WTC11 (cell line): ENCODE measurements at regions not wholly inside any gene's neighbourhood (a gene's known extent, or its start where the extent isn't known, plus 50 kb on each side); places are given as distances from the start of the nearest gene placed in this dataset.

ENCODE experiments used
- ATAC-seq: fragments of 200-7000 bp; cut with Tn5 transposase; 2 replicates; pipeline ENCODE4 v1.10.0; 2021; ENCODE audit warnings: mild to moderate bottlenecking, moderate library complexity
- CTCF ChIA-PET: fragments of 300-600 bp; sonication (Branson Sonifier 250); formaldehyde crosslinking; loops from one replicate; lab custom pipeline; 2021; ENCODE audit warnings: antibody characterized with exemption; lab: Charles Lee
- POLR2A ChIA-PET: fragments of 350-600 bp; sonication (Branson Sonifier 250); formaldehyde crosslinking; loops from one replicate; lab custom pipeline; 2021; ENCODE audit warnings: antibody characterized with exemption; lab: Charles Lee
- DNase-seq: peaks from one replicate; pipeline ENCODE4 v3.0.0; 2021; ENCODE audit warnings: low spot score
- H3K27ac Mint-ChIP-seq: 2 replicates; pipeline ENCODE4 v1.8.0; 2021; ENCODE audit warnings: mixed read lengths
- H3K27me3 Mint-ChIP-seq: 2 replicates; pipeline ENCODE4 v1.8.0; 2021; ENCODE audit warnings: low read depth, mild to moderate bottlenecking, moderate library complexity, mixed read lengths
- H3K36me3 Mint-ChIP-seq: 2 replicates; pipeline ENCODE4 v1.8.0; 2021; ENCODE audit warnings: mixed read lengths
- H3K4me1 Mint-ChIP-seq: 2 replicates; pipeline ENCODE4 v1.8.0; 2022; ENCODE audit warnings: mixed read lengths
- H3K4me3 Mint-ChIP-seq: 2 replicates; pipeline ENCODE4 v1.8.0; 2021; ENCODE audit warnings: mild to moderate bottlenecking, moderate library complexity, mixed read lengths
- H3K9me3 Mint-ChIP-seq: 2 replicates; pipeline ENCODE4 v1.8.0; 2021; ENCODE audit warnings: mixed read lengths
- CBFB ChIP-seq: sonication (generic); formaldehyde crosslinking; IDR thresholded peaks from 2 replicates; pipeline ENCODE4 v1.8.1; 2022; ENCODE audit warnings: mild to moderate bottlenecking, low read depth, missing genetic modification reagents
- CREB1 ChIP-seq: sonication (generic); formaldehyde crosslinking; IDR thresholded peaks from 2 replicates; pipeline ENCODE4 v1.8.0; 2023; ENCODE audit warnings: mild to moderate bottlenecking, missing genetic modification reagents
- GRHL2 ChIP-seq: fragments of 250-450 bp; sonication (Bioruptor Pico); IDR thresholded peaks from 2 replicates; pipeline ENCODE4 v1.8.0; 2022; ENCODE audit warnings: mild to moderate bottlenecking, moderate library complexity; ENCODE audit not compliant: insufficient replicate concordance, severe bottlenecking
- GTF2I ChIP-seq: fragments of 250-450 bp; sonication (Bioruptor Pico); conservative IDR thresholded peaks from 2 replicates; pipeline ENCODE4 v1.4.0; 2021; ENCODE audit warnings: mild to moderate bottlenecking
- HMGA2 ChIP-seq: fragments of 250-450 bp; sonication (Bioruptor Pico); IDR thresholded peaks from 2 replicates; pipeline ENCODE4 v1.4.0; 2021; ENCODE audit warnings: mild to moderate bottlenecking, moderate library complexity
- JUN ChIP-seq: sonication (generic); formaldehyde crosslinking; IDR thresholded peaks from 2 replicates; pipeline ENCODE4 v1.8.0; 2023; ENCODE audit warnings: mild to moderate bottlenecking, missing genetic modification reagents
- NFATC4 ChIP-seq: fragments of 250-450 bp; sonication (Bioruptor Pico); IDR thresholded peaks from 2 replicates; pipeline ENCODE4 v1.9.0; 2021; ENCODE audit warnings: mild to moderate bottlenecking
- NR3C1 ChIP-seq: sonication (generic); formaldehyde crosslinking; conservative IDR thresholded peaks from 2 replicates; pipeline ENCODE4 v1.8.1; 2023; ENCODE audit warnings: low read depth, mild to moderate bottlenecking, missing genetic modification reagents
- SMAD3 ChIP-seq: sonication (generic); formaldehyde crosslinking; IDR thresholded peaks from 2 replicates; pipeline ENCODE4 v1.8.0; 2022; ENCODE audit warnings: missing genetic modification reagents, mild to moderate bottlenecking, borderline replicate concordance
- TEAD1 ChIP-seq: sonication (generic); formaldehyde crosslinking; IDR thresholded peaks from 2 replicates; pipeline ENCODE4 v1.8.0; 2022; ENCODE audit warnings: mild to moderate bottlenecking, missing genetic modification reagents
- TEAD4 ChIP-seq: sonication (generic); formaldehyde crosslinking; IDR thresholded peaks from 2 replicates; pipeline ENCODE4 v1.8.0; 2022; ENCODE audit warnings: mild to moderate bottlenecking, missing genetic modification reagents
- ZNF121 ChIP-seq: sonication (generic); formaldehyde crosslinking; IDR thresholded peaks from 2 replicates; pipeline ENCODE4 v1.8.0; 2023; ENCODE audit warnings: missing genetic modification reagents
- ZNF219 ChIP-seq: sonication (generic); formaldehyde crosslinking; IDR thresholded peaks from 2 replicates; pipeline ENCODE4 v1.8.0; 2023; ENCODE audit warnings: missing genetic modification reagents, mild to moderate bottlenecking, borderline replicate concordance
- ZNF416 ChIP-seq: fragments of 250-450 bp; sonication (Bioruptor Pico); IDR thresholded peaks from 2 replicates; pipeline ENCODE4 v1.9.0; 2021; ENCODE audit warnings: mild to moderate bottlenecking, inconsistent platforms
- TF ChIP-seq, protein P1 (sequence below): sonication (generic); formaldehyde crosslinking; IDR thresholded peaks from 2 replicates; pipeline ENCODE4 v1.8.1; 2022; ENCODE audit warnings: mild to moderate bottlenecking, missing genetic modification reagents, moderate library complexity, borderline replicate concordance
- TF ChIP-seq, protein P2 (sequence below): sonication (generic); formaldehyde crosslinking; IDR thresholded peaks from 2 replicates; pipeline ENCODE4 v1.8.0; 2023; ENCODE audit warnings: missing genetic modification reagents, mild to moderate bottlenecking, borderline replicate concordance
- TF ChIP-seq, protein P3 (sequence below): sonication (generic); formaldehyde crosslinking; IDR thresholded peaks from 2 replicates; pipeline ENCODE4 v1.8.1; 2023; ENCODE audit warnings: mild to moderate bottlenecking, missing genetic modification reagents, borderline replicate concordance
- TF ChIP-seq, protein P4 (sequence below): fragments of 200-600 bp; IDR thresholded peaks from 2 replicates; pipeline ENCODE4 v1.8.0; 2022; ENCODE audit warnings: antibody characterized with exemption
- TF ChIP-seq, protein P5 (sequence below): sonication (generic); formaldehyde crosslinking; conservative IDR thresholded peaks from 2 replicates; pipeline ENCODE4 v1.8.1; 2022; ENCODE audit warnings: mild to moderate bottlenecking, missing genetic modification reagents
- TF ChIP-seq, protein P6 (sequence below): fragments of 250-450 bp; sonication (Bioruptor Pico); IDR thresholded peaks from 2 replicates; pipeline ENCODE4 v1.9.0; 2021; ENCODE audit warnings: mild to moderate bottlenecking
- TF ChIP-seq, protein P7 (sequence below): sonication (generic); formaldehyde crosslinking; IDR thresholded peaks from 2 replicates; pipeline ENCODE4 v1.8.0; 2023; ENCODE audit warnings: missing genetic modification reagents
- TF ChIP-seq, protein P8 (sequence below): fragments of 250-450 bp; sonication (Bioruptor Pico); IDR thresholded peaks from 2 replicates; pipeline ENCODE4 v1.9.0; 2021; ENCODE audit warnings: moderate library complexity, mild to moderate bottlenecking, inconsistent platforms, borderline replicate concordance

DNA sequence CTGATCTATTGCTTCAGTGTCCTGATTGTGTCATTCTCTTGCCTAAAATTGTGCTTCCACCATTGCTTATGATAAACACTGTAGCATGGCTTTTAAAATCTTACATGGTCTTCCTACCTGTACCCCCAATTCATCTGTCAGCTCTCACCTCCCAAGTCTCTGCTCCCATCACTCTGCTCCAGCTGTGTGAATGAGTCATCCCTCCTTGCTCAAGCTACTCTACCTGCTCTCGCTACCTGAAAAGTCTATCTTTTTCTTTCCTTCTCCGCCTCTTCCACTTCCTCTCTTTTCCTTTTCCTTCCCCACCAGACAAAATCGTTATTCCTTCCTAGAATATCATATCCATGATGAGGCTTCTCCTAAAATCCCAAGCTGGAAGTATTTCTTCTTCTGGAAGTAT lies 341.7 kb downstream of the PRELID2 start:
- POLR2A ChIA-PET, result no interaction called here
- H3K27me3 Mint-ChIP-seq, result no peaks in the 10 kb centered on the region
- TF ChIP-seq, protein P1, sequence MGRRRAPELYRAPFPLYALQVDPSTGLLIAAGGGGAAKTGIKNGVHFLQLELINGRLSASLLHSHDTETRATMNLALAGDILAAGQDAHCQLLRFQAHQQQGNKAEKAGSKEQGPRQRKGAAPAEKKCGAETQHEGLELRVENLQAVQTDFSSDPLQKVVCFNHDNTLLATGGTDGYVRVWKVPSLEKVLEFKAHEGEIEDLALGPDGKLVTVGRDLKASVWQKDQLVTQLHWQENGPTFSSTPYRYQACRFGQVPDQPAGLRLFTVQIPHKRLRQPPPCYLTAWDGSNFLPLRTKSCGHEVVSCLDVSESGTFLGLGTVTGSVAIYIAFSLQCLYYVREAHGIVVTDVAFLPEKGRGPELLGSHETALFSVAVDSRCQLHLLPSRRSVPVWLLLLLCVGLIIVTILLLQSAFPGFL (CRISPR knock-in tag), result no peak
- no peak for TF ChIP-seq NR3C1 (CRISPR knock-in tag)
- TF ChIP-seq, protein P2, sequence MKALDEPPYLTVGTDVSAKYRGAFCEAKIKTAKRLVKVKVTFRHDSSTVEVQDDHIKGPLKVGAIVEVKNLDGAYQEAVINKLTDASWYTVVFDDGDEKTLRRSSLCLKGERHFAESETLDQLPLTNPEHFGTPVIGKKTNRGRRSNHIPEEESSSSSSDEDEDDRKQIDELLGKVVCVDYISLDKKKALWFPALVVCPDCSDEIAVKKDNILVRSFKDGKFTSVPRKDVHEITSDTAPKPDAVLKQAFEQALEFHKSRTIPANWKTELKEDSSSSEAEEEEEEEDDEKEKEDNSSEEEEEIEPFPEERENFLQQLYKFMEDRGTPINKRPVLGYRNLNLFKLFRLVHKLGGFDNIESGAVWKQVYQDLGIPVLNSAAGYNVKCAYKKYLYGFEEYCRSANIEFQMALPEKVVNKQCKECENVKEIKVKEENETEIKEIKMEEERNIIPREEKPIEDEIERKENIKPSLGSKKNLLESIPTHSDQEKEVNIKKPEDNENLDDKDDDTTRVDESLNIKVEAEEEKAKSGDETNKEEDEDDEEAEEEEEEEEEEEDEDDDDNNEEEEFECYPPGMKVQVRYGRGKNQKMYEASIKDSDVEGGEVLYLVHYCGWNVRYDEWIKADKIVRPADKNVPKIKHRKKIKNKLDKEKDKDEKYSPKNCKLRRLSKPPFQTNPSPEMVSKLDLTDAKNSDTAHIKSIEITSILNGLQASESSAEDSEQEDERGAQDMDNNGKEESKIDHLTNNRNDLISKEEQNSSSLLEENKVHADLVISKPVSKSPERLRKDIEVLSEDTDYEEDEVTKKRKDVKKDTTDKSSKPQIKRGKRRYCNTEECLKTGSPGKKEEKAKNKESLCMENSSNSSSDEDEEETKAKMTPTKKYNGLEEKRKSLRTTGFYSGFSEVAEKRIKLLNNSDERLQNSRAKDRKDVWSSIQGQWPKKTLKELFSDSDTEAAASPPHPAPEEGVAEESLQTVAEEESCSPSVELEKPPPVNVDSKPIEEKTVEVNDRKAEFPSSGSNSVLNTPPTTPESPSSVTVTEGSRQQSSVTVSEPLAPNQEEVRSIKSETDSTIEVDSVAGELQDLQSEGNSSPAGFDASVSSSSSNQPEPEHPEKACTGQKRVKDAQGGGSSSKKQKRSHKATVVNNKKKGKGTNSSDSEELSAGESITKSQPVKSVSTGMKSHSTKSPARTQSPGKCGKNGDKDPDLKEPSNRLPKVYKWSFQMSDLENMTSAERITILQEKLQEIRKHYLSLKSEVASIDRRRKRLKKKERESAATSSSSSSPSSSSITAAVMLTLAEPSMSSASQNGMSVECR (CRISPR knock-in tag), result no peak
- no peak for TF ChIP-seq TEAD4 (CRISPR knock-in tag)
- TF ChIP-seq, protein P3, sequence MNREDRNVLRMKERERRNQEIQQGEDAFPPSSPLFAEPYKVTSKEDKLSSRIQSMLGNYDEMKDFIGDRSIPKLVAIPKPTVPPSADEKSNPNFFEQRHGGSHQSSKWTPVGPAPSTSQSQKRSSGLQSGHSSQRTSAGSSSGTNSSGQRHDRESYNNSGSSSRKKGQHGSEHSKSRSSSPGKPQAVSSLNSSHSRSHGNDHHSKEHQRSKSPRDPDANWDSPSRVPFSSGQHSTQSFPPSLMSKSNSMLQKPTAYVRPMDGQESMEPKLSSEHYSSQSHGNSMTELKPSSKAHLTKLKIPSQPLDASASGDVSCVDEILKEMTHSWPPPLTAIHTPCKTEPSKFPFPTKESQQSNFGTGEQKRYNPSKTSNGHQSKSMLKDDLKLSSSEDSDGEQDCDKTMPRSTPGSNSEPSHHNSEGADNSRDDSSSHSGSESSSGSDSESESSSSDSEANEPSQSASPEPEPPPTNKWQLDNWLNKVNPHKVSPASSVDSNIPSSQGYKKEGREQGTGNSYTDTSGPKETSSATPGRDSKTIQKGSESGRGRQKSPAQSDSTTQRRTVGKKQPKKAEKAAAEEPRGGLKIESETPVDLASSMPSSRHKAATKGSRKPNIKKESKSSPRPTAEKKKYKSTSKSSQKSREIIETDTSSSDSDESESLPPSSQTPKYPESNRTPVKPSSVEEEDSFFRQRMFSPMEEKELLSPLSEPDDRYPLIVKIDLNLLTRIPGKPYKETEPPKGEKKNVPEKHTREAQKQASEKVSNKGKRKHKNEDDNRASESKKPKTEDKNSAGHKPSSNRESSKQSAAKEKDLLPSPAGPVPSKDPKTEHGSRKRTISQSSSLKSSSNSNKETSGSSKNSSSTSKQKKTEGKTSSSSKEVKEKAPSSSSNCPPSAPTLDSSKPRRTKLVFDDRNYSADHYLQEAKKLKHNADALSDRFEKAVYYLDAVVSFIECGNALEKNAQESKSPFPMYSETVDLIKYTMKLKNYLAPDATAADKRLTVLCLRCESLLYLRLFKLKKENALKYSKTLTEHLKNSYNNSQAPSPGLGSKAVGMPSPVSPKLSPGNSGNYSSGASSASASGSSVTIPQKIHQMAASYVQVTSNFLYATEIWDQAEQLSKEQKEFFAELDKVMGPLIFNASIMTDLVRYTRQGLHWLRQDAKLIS, result no peak
- TF ChIP-seq GTF2I (CRISPR knock-in tag), result no peak
- no peak for TF ChIP-seq SMAD3 (CRISPR knock-in tag)
- no peak for TF ChIP-seq ZNF416
- TF ChIP-seq, protein P4, sequence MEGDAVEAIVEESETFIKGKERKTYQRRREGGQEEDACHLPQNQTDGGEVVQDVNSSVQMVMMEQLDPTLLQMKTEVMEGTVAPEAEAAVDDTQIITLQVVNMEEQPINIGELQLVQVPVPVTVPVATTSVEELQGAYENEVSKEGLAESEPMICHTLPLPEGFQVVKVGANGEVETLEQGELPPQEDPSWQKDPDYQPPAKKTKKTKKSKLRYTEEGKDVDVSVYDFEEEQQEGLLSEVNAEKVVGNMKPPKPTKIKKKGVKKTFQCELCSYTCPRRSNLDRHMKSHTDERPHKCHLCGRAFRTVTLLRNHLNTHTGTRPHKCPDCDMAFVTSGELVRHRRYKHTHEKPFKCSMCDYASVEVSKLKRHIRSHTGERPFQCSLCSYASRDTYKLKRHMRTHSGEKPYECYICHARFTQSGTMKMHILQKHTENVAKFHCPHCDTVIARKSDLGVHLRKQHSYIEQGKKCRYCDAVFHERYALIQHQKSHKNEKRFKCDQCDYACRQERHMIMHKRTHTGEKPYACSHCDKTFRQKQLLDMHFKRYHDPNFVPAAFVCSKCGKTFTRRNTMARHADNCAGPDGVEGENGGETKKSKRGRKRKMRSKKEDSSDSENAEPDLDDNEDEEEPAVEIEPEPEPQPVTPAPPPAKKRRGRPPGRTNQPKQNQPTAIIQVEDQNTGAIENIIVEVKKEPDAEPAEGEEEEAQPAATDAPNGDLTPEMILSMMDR, result no peak
- TF ChIP-seq, protein P5, sequence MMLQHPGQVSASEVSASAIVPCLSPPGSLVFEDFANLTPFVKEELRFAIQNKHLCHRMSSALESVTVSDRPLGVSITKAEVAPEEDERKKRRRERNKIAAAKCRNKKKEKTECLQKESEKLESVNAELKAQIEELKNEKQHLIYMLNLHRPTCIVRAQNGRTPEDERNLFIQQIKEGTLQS (CRISPR knock-in tag), result no peak
- DNase-seq, result no peak
- no peak overlapping the region for H3K4me3 Mint-ChIP-seq
- CTCF ChIA-PET, result no interaction called here
- H3K27ac Mint-ChIP-seq, result no peak overlapping the region
- H3K4me1 Mint-ChIP-seq, result no peaks in the 10 kb centered on the region
- no peak for ATAC-seq
- no peaks in the 10 kb centered on the region for H3K9me3 Mint-ChIP-seq
- H3K36me3 Mint-ChIP-seq, result no peaks in the 10 kb centered on the region

DNA sequence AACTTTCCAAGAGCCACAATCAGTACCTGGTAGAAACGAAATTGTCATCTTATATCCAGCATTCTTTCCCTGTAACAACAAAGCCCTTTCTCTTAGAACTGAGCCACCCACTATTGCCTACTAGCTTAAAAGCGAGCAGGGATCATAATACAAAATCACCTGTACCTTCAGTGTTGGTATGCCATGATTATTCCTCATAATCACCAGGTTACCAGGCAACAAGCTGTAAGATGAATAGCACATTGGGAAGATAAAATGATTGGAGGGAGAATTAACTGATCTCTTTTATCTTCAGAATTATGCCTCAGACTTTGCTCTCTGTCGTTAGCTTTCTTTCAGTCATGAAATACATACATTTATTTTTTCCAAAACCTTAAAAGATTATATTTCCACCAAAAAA lies 345.6 kb downstream of the PRELID2 start:
- no peak overlapping the region for H3K27ac Mint-ChIP-seq
- no peak for TF ChIP-seq CREB1
- TF ChIP-seq, protein P6, sequence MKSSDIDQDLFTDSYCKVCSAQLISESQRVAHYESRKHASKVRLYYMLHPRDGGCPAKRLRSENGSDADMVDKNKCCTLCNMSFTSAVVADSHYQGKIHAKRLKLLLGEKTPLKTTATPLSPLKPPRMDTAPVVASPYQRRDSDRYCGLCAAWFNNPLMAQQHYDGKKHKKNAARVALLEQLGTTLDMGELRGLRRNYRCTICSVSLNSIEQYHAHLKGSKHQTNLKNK, result no peak
- TF ChIP-seq TEAD1, result no peak
- no peak for TF ChIP-seq GRHL2 (CRISPR knock-in tag)
- TF ChIP-seq NFATC4 (CRISPR knock-in tag), result no peak
- TF ChIP-seq HMGA2 (CRISPR knock-in tag), result no peak
- no peak for TF ChIP-seq ZNF219 (CRISPR knock-in tag)
- no peak for TF ChIP-seq ZNF121
- TF ChIP-seq CBFB, result no peak
- TF ChIP-seq, protein P7, sequence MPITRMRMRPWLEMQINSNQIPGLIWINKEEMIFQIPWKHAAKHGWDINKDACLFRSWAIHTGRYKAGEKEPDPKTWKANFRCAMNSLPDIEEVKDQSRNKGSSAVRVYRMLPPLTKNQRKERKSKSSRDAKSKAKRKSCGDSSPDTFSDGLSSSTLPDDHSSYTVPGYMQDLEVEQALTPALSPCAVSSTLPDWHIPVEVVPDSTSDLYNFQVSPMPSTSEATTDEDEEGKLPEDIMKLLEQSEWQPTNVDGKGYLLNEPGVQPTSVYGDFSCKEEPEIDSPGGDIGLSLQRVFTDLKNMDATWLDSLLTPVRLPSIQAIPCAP (CRISPR knock-in tag), result no peak
- TF ChIP-seq, protein P8, sequence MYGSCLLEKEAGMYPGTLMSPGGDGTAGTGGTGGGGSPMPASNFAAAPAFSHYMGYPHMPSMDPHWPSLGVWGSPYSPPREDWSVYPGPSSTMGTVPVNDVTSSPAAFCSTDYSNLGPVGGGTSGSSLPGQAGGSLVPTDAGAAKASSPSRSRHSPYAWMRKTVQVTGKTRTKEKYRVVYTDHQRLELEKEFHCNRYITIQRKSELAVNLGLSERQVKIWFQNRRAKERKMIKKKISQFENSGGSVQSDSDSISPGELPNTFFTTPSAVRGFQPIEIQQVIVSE, result no peak
- no peak for TF ChIP-seq JUN
- H3K27me3 Mint-ChIP-seq, result no peaks in the 10 kb centered on the region
- ATAC-seq (no peak), DNase-seq (no peak)
- H3K4me3 Mint-ChIP-seq, result no peak overlapping the region
- ChIA-PET POLR2A (no interaction called here), CTCF (no interaction called here)
- no peaks in the 10 kb centered on the region for H3K4me1 Mint-ChIP-seq
- H3K36me3 Mint-ChIP-seq, result no peaks in the 10 kb centered on the region
- H3K9me3 Mint-ChIP-seq, result peaks cover 4% of the 10 kb centered on the region; the same call in 1 of the 2 replicates
